NT2/D1 (cell line): ENCODE measurements at regions not wholly inside any gene's neighbourhood (a gene's known extent, or its start where the extent isn't known, plus 50 kb on each side); places are given as distances from the start of the nearest gene placed in this dataset.

ENCODE experiments used
- SUZ12 ChIP-seq: IDR thresholded peaks from 2 replicates; pipeline ENCODE4 v1.6.1; 2011; ENCODE audit not compliant: insufficient read length, insufficient read depth; ENCODE audit errors: extremely low read depth
- YY1 ChIP-seq: IDR thresholded peaks from 2 replicates; pipeline ENCODE4 v1.6.1; 2011; ENCODE audit not compliant: insufficient read length, insufficient read depth
- ZNF274 ChIP-seq: IDR thresholded peaks from 2 replicates; pipeline ENCODE4 v1.6.1; 2011; ENCODE audit warnings: mild to moderate bottlenecking, low read depth, low read length

GRCh38 chr14:82421286-82421685 lies 887.6 kb upstream of the SEL1L start:
- TF ChIP-seq YY1: no peak
- TF ChIP-seq ZNF274: no peak
- TF ChIP-seq SUZ12: no peak
